ENCODE measurements at regions not wholly inside any gene's neighbourhood (a gene's known extent, or its start where the extent isn't known, plus 50 kb on each side); places are given as distances from the start of the nearest gene placed in this dataset.
"Not testable (repeated sequence)": the region's sequence is repeated elsewhere in the genome, so short reads cannot be mapped to it uniquely, and the experiment has no call there.

DNA sequence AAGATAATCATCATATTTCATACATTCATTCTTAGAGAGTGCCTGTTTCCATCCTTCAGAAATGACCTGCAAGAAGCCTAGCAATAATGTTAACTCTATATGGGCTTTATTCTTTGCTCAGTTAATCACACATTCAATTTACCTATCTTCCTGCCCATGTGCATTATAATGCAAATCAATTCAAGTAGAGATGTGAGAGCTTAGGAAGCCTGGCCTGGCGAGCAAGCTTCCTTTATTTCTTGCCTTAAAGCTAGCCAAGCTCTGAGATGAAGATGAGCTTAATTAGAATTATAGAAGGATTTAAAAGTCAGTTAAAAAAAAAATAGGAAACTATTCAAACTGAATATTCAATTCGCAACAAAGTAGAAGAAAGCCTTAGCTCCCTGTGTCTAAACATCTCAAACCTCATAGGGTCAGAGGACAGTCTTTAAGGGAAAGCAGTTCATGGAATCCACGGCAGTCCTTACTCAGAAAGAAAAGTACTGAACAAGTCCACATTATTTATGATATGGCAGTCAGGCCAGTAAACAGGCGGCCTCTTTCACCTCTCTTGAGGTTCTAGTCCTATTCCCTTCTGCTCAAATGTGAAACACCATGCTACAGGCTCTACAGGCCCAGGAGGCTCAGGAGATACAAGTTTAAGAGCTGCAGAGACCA, 214.1 kb downstream of the TFEC start:
- H3K9me3 ChIP-seq (ENCODE audit: low read length) = no peaks in the 10 kb centered on the region
- ChIA-PET CTCF (interaction anchor here (0.6 kb wide), 1 partner anchor 12 kb away, joined by 3 read pairs; no protein-coding TSS in a partner anchor), POLR2A (no interaction called here)
- H3K9me3 Mint-ChIP-seq = no peaks in the 10 kb centered on the region
- H3K4me1 ChIP-seq (ENCODE audit: insufficient read depth, low read length) = no peaks in the 10 kb centered on the region
- no peak overlapping the region for H3K4me3 ChIP-seq (ENCODE audit: low read length)
- no peak overlapping the region for H3K4me3 Mint-ChIP-seq
- H3K27ac ChIP-seq (ENCODE audit: low read depth, low read length) = no peak overlapping the region
- H3K27me3 Mint-ChIP-seq = peaks cover 3 to 4% of the 10 kb centered on the region in 2 donors
- no peaks in the 10 kb centered on the region for H3K27me3 ChIP-seq (ENCODE audit: insufficient read depth, low read length, poor library complexity, severe bottlenecking)
- no peak overlapping the region for H3K27ac Mint-ChIP-seq
- H3K36me3 ChIP-seq (ENCODE audit: insufficient read depth, low read length) = no peaks in the 10 kb centered on the region
- no peak for DNase-seq
- H3K4me1 Mint-ChIP-seq = no peaks in the 10 kb centered on the region
- no peaks in the 10 kb centered on the region for H3K36me3 Mint-ChIP-seq

DNA sequence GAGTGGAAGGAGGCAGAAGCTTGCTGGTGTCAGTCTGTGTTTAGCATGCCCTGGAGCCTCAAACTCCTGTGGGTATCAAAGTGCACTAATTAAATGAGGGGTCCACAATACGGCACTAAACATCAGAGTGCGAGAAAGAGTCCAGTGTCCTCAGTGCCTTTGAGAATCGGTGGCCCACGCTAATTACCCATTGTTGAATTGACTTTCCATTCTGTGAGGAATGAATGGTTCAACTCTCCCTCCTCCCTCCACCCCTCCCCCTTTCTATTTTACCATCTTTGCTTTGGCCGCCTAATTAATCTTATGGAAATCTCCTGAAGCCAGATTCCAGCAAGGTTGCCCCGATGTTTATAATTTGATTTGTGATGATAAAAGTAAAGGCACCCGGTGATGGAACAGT, 217.8 kb downstream of the TFEC start:
- CTCF ChIA-PET = no interaction called here
- Histone ChIP-seq H3K27me3 (ENCODE audit: insufficient read depth, low read length, poor library complexity, severe bottlenecking) (no peaks in the 10 kb centered on the region), H3K27ac (ENCODE audit: low read depth, low read length) (no peak overlapping the region), H3K9me3 (ENCODE audit: low read length) (no peaks in the 10 kb centered on the region), H3K4me3 (ENCODE audit: low read length) (no peak overlapping the region), H3K36me3 (ENCODE audit: insufficient read depth, low read length) (no peaks in the 10 kb centered on the region), H3K4me1 (ENCODE audit: insufficient read depth, low read length) (no peaks in the 10 kb centered on the region)
- no peaks in the 10 kb centered on the region for H3K36me3 Mint-ChIP-seq
- no peak overlapping the region for H3K27ac Mint-ChIP-seq
- no peaks in the 10 kb centered on the region for H3K4me1 Mint-ChIP-seq
- peaks cover 3 to 4% of the 10 kb centered on the region in 2 donors for H3K27me3 Mint-ChIP-seq
- H3K4me3 Mint-ChIP-seq = no peak overlapping the region
- H3K9me3 Mint-ChIP-seq = no peaks in the 10 kb centered on the region
- POLR2A ChIA-PET = no interaction called here
- no peak for DNase-seq

DNA sequence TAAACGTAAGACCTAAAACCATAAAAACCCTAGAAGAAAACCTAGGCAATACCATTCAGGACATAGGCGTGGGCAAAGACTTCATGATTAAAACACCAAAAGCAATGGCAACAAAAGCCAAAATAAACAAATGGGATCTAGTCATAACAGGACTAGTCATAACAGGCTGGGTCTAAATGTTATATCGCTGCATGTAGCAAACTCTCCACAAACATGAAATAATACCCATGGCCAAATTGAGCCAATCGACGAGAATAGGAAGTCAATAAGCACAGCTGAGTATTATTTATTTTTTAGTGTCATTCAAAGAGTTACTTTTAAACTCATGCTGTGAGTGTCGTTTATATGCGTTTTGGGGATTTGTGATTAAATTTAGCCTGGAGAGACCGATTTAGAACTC, 225.1 kb downstream of the TFEC start:
- H3K4me3 ChIP-seq (ENCODE audit: low read length) = no peak overlapping the region
- peaks cover 0 to 4% (median 0%) of the 10 kb centered on the region in 5 donors for H3K9me3 Mint-ChIP-seq
- H3K4me1 Mint-ChIP-seq = no peaks in the 10 kb centered on the region
- no peaks in the 10 kb centered on the region for H3K27me3 Mint-ChIP-seq
- no peaks in the 10 kb centered on the region for H3K27me3 ChIP-seq (ENCODE audit: insufficient read depth, low read length, poor library complexity, severe bottlenecking)
- ChIA-PET POLR2A (no interaction called here), CTCF (no interaction called here)
- H3K36me3 Mint-ChIP-seq = no peaks in the 10 kb centered on the region
- H3K36me3 ChIP-seq (ENCODE audit: insufficient read depth, low read length) = no peaks in the 10 kb centered on the region
- H3K27ac Mint-ChIP-seq = peak overlapping the region in 1 of 8 donors; percentile 36
- H3K9me3 ChIP-seq (ENCODE audit: low read length) = no peaks in the 10 kb centered on the region
- no peak overlapping the region for H3K4me3 Mint-ChIP-seq
- no peak for DNase-seq
- H3K4me1 ChIP-seq (ENCODE audit: insufficient read depth, low read length) = no peaks in the 10 kb centered on the region
- H3K27ac ChIP-seq (ENCODE audit: low read depth, low read length) = no peak overlapping the region

DNA sequence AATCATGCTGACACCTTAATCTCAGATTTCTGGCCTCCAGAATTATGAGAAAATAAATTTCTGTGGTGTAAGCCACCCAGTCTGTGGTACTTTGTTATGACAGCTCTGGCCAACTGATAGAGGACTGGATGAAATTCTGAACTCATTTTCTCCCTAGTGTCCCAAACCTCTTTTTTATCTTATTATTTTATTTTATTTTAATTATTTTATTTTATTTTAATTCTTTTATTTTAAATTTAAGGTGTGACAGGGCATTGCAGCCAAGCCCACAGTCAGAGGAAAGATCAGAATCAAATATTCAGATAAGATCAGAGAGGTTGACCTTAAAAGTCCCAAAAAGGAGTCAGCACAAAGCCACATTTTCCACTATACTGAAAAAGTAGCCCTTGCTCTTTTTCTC, 228.1 kb downstream of the TFEC start:
- Histone ChIP-seq H3K27me3 (ENCODE audit: insufficient read depth, low read length, poor library complexity, severe bottlenecking) (no peaks in the 10 kb centered on the region), H3K4me1 (ENCODE audit: insufficient read depth, low read length) (no peaks in the 10 kb centered on the region), H3K27ac (ENCODE audit: low read depth, low read length) (no peak overlapping the region), H3K9me3 (ENCODE audit: low read length) (no peaks in the 10 kb centered on the region), H3K4me3 (ENCODE audit: low read length) (no peak overlapping the region), H3K36me3 (ENCODE audit: insufficient read depth, low read length) (no peaks in the 10 kb centered on the region)
- Mint-ChIP-seq H3K4me3 (no peak overlapping the region), H3K9me3 (peaks cover 0 to 4% (median 0%) of the 10 kb centered on the region in 5 donors), H3K27me3 (peaks cover 1 to 4% of the 10 kb centered on the region in 2 donors), H3K27ac (no peak overlapping the region), H3K36me3 (no peaks in the 10 kb centered on the region), H3K4me1 (no peaks in the 10 kb centered on the region)
- ChIA-PET CTCF (no interaction called here), POLR2A (no interaction called here)
- no peak for DNase-seq

DNA sequence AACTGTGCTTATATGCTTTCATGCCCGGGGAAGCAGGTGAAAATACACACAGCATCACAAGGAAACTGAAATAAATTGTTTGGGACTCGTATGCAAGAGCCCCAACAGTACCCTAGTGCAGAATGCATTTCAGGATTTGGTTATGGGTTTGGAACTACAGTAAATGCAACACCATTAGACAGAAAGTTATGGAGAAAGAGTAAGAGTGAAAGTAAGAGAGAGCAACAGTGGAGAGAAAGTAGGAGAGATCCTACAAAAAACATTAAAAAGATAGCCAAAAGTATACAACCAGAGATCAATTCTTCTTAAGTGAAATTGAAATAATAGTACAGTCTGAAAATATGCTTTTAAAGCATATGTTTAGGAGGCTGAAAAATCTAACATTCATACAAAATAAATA, 231.1 kb downstream of the TFEC start:
- POLR2A ChIA-PET = no interaction called here

DNA sequence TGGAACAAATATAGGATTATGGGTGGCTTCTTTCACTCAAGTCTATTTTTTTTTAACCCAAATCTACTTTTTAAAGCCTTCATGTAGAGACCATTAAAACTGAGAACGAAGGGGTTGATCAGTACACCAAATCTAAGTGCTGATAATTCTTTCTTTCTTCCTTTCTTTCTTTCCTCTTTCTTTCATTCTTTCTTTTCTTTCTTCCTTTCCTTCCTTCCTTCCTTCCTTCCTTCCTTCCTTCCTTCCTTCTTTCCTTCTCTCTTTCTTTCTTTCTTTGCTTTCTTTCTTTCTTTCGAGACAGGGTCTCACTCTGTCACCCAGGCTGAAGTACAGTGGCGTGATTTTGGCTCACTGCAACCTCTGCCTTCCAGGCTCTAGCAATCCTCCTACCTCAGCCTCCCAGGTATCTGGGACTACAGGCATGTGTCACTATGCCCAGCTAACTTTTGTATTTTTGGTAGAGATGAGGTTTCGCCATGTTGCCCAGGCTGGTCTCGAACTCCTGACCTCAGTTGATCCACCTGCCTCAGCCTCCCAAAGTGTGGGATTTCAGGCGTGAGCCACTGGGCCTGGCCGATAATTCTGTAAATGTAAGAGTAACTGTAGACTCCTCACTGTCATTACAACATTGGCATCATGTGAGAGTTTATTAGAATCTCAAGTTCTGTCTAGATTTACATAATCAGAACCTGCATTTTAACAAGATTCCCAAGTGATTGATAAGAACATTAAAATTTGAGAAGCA, 236.4 kb downstream of the TFEC start:
- Histone ChIP-seq H3K27ac (ENCODE audit: low read depth, low read length) (no peak overlapping the region), H3K4me3 (ENCODE audit: low read length) (no peak overlapping the region), H3K27me3 (ENCODE audit: insufficient read depth, low read length, poor library complexity, severe bottlenecking) (no peaks in the 10 kb centered on the region), H3K36me3 (ENCODE audit: insufficient read depth, low read length) (no peaks in the 10 kb centered on the region), H3K9me3 (ENCODE audit: low read length) (no peaks in the 10 kb centered on the region), H3K4me1 (ENCODE audit: insufficient read depth, low read length) (no peaks in the 10 kb centered on the region)
- Mint-ChIP-seq H3K4me1 (no peaks in the 10 kb centered on the region), H3K9me3 (no peaks in the 10 kb centered on the region), H3K4me3 (no peak overlapping the region), H3K27ac (no peak overlapping the region), H3K27me3 (peaks cover 2 to 9% of the 10 kb centered on the region in 2 donors), H3K36me3 (no peaks in the 10 kb centered on the region)
- POLR2A ChIA-PET = no interaction called here
- CTCF ChIA-PET = no interaction called here
- DNase-seq = no peak

More for the DNA sequence above, 231.1 kb downstream of the TFEC start:
- no peak for DNase-seq
- Histone ChIP-seq H3K27me3 (ENCODE audit: insufficient read depth, low read length, poor library complexity, severe bottlenecking) (no peaks in the 10 kb centered on the region), H3K4me1 (ENCODE audit: insufficient read depth, low read length) (no peaks in the 10 kb centered on the region), H3K36me3 (ENCODE audit: insufficient read depth, low read length) (no peaks in the 10 kb centered on the region), H3K9me3 (ENCODE audit: low read length) (no peaks in the 10 kb centered on the region), H3K27ac (ENCODE audit: low read depth, low read length) (no peak overlapping the region), H3K4me3 (ENCODE audit: low read length) (no peak overlapping the region)
- peaks cover 3 to 4% of the 10 kb centered on the region in 2 donors for H3K27me3 Mint-ChIP-seq
- H3K27ac Mint-ChIP-seq = no peak overlapping the region
- H3K36me3 Mint-ChIP-seq = no peaks in the 10 kb centered on the region
- no peaks in the 10 kb centered on the region for H3K4me1 Mint-ChIP-seq
- CTCF ChIA-PET = no interaction called here
- H3K4me3 Mint-ChIP-seq = no peak overlapping the region
- H3K9me3 Mint-ChIP-seq = peaks cover 0 to 2% (median 0%) of the 10 kb centered on the region in 5 donors

DNA sequence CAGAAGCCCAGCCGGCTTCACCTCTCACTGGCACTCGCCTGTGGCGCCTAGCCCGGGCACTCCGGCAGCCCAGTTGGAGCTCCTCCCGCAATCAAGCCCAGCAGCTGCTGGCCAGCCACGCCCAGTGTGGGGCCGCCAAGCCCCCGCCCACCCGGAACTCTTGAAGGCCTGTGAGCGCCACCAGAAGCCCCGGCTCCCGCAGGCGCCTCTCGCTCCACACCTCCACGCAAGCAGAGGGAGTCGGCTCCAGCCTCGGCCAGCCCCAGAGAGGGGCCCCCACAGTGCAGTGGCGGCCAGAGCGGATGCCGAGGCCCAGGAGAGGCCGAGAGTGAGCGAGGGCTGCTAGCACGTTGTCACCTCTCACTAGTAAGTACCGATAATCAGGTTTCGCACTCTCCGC, 240.7 kb downstream of the TFEC start:
- H3K4me3 ChIP-seq (ENCODE audit: low read length) = no peak overlapping the region
- no peaks in the 10 kb centered on the region for H3K4me1 ChIP-seq (ENCODE audit: insufficient read depth, low read length)
- Mint-ChIP-seq H3K27me3 (peaks cover 3 to 5% of the 10 kb centered on the region in 2 donors), H3K4me3 (no peak overlapping the region), H3K36me3 (no peaks in the 10 kb centered on the region), H3K4me1 (no peaks in the 10 kb centered on the region), H3K9me3 (no peaks in the 10 kb centered on the region), H3K27ac (no peak overlapping the region)
- H3K27me3 ChIP-seq (ENCODE audit: insufficient read depth, low read length, poor library complexity, severe bottlenecking) = no peaks in the 10 kb centered on the region
- CTCF ChIA-PET = no interaction called here
- H3K27ac ChIP-seq (ENCODE audit: low read depth, low read length) = no peak overlapping the region
- H3K36me3 ChIP-seq (ENCODE audit: insufficient read depth, low read length) = no peaks in the 10 kb centered on the region
- DNase-seq = no peak
- POLR2A ChIA-PET = no interaction called here
- H3K9me3 ChIP-seq (ENCODE audit: low read length) = no peaks in the 10 kb centered on the region

DNA sequence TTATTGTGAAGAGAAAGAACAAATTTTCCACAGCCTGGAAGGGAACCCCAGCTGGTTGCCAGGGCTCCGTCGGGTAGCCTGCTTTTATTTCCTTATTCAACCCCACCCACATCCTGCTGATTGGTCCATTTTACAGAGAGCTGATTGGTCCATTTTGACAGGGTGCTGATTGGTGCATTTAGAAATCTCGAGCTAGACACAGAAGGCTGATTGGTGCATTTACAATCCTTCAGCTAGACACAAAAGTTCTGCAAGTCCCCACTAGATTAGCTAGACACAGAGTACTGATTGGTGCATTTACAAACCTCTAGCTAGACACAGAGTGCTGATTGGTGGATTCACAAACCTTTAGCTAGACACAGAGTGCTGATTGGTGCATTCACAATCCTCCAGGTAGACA, 241.1 kb downstream of the TFEC start:
- H3K9me3 Mint-ChIP-seq; H3K27me3 ChIP-seq (ENCODE audit: insufficient read depth, low read length, poor library complexity, severe bottlenecking); H3K9me3 ChIP-seq (ENCODE audit: low read length); H3K36me3 Mint-ChIP-seq; H3K4me3 Mint-ChIP-seq; H3K27ac ChIP-seq (ENCODE audit: low read depth, low read length); DNase-seq; H3K27ac Mint-ChIP-seq; H3K36me3 ChIP-seq (ENCODE audit: insufficient read depth, low read length); H3K4me1 Mint-ChIP-seq; POLR2A ChIA-PET; CTCF ChIA-PET; H3K4me1 ChIP-seq (ENCODE audit: insufficient read depth, low read length); H3K27me3 Mint-ChIP-seq; H3K4me3 ChIP-seq (ENCODE audit: low read length): not testable (repeated sequence)

All from CD8-positive, alpha-beta memory T cell (primary cell).